ENCODE measurements at regions not wholly inside any gene's neighbourhood (a gene's known extent, or its start where the extent isn't known, plus 50 kb on each side); places are given as distances from the start of the nearest gene placed in this dataset.

DNA sequence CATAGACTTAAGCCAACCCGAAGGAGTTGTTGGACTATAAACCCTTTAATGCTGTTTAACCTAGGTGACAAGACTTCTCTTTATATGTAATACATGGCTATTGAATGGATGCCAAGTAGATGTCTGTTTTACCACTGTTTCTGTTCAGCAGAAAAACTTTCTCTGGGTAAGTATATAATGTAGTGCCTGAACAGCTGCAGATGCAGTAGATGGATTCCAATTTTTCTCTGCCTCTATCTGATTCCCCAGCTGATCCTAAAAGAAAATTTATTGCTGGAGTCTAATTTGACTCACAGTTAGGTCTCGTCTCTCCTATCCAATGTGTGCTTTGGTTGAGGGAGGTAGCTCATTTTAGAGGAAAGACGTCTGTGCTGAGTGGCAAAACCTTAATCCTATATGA is 256.5 kb upstream of the CBLB start:
- no peak for DNase-seq

DNA sequence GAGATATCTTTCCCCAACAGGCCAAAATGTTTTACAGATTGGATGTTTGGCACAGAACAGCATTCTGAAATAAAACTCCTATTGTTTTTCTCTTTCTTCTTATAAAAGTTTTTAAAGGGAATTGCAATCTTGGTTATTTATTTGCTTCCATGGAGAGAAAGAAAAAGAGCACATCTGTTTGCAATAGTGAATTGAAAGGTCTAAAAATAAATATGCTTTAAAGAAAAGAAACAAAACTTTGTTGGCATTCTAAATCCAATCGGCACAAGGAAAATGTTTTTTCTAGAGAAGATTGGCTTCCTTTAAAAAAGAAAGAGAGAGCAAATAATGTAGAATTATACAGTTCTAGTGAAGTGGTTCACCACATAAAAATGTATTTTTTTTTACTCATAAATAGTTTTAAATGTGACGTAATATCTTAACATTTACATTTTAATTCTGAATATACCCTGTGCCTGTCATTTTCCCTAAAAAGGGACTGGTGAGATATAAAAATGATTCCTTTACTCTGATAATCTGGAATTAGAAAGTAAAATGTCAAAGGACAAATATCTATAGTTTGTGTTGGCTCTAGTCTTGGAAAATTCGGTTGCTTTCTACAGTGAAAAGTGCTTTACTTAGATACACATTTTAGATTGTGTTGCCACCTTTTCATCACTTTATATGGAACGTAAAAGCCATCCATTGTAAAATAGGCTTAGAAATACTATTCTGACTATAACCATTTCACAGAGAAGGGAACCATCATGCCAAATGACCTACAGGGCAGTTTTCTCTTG is 257.4 kb upstream of the CBLB start:
- no peak for DNase-seq

DNA sequence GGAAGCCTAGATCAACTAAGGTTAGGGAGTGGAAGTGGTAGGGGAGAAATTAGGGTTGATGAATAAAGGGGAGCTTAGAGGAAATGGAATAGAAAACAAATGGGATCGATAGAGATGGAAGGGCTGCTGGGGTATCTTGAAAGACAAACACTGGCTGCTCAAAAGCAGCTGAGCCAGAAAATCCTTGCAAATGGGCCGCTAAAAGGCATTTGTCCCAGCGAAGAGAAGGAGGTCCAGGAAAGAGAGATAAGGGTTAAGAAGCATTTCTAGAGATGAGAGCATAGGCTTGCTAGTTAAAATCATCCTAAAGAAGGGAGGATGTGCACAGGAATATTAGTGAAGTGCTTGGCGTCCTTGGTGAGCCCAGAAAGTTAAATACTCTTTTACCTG is 258.0 kb upstream of the CBLB start:
- DNase-seq: no peak

DNA sequence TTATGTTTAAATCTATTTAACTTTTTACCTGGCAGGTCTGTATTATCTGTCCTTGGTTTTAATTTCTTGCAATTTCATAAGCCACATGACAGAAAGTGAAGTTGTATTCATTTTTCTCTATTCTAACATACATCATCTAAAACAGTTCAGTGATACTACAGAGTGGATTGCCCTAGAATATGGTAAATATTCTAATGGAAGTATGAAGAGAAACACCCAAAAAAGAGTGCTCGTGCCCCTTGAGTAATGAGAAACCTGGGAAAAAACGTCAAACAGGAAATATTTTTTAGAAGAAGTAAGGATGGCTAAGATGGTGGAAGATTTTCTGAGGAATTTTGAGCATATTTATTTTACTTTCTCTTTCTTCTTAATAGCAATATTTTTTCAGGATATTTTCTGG is 261.1 kb upstream of the CBLB start:
- DNase-seq: no peak

DNA sequence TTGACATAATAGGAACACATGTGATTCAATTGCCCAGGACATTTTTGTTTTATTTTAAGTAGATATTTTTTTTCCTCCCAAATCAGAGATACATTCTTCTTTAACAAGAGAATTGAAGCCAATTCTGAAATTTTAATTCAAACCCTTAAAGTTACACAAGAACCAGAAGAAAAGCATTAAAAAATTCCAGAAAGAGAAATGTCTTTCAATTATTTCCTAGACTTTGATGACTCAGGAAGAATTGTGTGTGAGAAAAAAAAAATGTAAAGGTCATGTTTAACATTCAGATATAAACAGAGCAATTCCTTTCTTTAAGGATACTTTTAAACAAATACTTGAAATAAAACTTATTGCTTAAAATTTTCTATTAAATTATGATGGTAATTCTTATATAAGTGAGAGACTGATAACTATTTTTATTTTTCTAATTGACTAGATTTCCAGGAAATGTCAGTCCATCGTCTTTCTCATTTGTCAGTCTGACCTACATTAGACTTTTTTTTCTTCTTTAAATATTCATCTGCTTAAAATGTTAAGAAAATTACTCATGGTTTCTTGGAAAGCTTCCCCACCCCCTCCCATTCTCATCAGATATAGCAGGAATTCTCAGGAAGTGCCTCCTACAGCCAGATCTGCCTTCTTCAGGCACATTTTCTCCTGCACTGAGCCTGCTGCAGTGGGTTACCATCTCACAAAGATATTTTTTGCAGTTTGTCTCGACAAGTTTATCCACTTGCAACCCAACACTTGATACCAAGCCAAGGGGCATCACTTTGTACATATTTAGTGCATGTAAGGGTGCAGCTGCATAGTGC is 261.8 kb upstream of the CBLB start:
- DNase-seq: no peak

DNA sequence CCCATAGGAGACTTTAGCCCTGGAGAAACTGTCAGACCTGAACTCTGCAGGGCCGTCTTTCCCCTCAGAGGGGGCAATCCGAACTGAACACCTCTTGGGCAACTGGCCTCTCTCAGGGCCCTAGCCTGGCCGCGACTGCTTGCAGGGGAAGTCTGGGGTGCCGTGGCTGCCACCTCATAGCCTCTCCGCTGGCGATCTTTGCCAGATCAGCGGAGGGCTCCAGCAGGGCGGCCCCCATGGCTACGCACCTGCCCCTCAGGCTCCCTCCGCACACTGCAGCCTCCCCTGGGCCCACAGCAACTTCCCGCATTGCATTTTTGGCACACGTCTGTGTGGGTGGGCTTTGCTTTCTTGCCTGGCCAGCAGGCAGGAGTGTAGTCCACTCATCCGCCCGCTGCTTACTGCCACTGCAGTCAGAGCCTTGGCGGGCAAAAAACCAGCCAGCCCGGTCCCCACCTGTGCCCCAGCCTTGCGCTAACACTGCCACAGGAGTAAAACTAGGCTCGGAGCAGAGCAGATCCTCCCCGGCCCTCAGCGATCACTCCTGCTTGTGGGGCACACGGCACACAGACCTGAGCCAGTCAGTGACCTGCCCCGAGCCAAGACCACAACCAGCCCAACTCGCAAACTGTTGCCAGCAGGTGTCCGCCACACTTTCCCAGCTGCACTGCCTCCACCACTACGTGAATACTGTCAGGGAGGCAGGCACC is 266.8 kb upstream of the CBLB start:
- no peak for DNase-seq

DNA sequence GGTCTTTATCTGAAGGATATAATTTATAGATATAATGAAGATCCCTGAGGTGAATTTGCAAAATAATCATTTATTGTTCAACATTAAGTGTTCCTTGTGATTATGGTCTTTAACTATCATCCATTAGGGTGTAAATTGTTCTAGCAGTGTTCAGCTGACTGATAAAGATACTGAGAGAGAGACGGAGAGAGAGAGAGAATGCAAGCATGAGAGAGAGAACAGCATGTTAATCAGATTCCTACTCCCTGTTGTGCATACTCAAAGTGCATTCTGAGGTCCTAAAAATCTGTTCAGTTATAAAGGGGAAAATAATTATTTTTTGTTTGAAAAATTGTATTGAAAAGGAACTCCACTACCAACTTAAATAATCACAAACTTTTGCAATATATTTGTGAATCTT is 271.0 kb upstream of the CBLB start:
- no peak for DNase-seq

DNA sequence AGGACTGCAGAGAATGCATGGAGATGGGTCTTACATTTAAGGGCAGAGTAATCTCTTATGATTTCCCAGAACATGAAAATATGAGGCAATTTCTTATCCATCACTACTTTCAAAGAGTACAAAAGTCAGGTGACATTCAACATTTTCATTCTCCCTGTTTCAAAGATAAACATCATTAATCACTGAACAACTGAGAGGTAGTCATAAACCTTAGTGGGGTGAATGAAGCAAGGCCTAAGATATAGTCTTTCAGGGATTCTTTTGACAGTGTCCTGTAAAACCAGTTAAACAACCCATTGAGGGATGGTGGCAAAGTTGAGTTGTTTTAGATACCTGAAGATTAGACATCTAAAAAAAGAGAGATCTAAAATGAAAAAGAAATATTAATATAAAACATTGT is 271.6 kb upstream of the CBLB start:
- DNase-seq: no peak

DNA sequence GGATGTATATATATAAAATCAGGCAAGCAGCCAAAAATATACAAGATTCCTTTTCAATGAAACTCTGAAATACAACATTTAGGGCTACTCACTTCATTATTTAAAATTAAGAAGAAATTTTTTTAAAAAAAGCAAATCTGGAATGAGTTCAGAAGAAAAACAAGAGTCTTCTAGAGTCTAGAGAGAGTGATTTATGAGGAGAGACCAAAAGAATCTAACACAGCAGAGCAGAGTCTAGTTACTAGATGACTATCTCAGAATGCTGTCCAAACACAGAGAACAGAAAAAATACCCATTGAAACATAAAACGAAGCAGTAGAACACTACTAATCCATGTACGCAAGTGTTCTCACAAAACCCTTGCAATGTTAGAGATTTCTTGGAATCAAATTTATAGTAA is 275.2 kb upstream of the CBLB start:
- DNase-seq: no peak

DNA sequence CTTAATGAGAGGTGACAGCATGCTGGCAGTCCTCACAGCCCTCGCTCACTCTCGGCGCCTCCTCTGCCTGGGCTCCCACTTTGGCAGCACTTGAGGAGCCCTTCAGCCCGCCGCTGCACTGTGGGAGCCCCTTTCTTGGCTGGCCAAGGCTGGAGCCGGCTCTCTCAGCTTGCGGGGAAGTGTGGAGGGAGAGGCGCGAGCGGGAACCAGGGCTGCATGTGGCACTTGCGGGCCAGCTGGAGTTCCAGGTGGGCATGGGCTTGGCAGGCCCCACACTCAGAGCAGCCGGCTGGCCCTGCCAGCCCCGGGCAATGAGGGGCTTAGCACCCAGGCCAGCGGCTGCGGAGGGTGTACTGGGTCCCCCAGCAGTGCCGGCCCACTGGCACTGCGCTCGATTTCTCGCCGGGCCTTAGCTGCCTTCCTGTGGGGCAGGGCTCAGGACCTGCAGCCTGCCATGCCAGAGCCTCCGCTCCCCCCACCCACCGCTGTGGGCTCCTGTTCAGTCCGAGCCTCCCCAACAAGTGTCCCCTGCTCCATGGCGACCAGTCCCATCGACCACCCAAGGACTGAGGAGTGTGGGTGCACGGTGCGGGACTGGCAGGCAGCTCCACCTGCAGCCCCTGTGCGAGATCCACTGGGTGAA is 279.7 kb upstream of the CBLB start:
- DNase-seq: peak; percentile 11

DNA sequence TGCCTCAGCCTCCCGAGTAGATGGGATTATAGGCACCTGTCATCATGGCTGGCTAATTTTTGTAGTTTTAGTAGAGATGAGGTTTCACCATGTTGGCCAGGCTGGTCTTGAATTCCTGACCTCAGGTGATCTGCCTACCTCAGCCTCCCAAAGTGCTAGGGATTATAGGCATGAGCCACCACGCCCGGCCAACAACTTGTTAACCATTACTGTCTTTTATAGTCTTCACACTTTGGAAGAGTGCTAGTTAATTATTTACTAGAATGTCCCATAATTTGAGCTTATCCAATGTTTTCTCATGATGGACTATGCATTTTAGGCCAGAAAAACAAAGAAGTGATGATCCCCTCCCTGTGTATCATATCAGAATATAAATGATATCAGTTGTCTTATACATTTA is 288.6 kb upstream of the CBLB start:
- no peak for DNase-seq

DNA sequence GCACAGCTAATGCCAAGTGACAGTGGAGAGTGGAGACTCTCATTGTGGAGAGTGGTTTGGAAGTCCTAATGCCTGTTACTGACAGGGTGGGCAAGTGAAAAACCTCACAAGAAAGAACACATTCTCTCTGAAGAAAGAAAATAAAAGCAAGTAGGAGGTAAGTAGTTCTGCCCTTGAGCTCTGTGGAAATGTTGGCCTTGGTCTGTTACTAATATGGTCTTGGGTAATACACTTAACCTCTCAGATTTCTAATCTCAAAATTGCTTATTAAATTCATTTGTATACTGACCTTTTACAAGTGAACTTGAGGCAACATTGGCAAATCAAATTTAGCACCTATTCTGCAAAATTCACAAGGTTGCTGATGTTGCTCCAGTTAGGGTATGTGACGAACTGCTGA is 291.6 kb upstream of the CBLB start:
- no peak for DNase-seq

DNA sequence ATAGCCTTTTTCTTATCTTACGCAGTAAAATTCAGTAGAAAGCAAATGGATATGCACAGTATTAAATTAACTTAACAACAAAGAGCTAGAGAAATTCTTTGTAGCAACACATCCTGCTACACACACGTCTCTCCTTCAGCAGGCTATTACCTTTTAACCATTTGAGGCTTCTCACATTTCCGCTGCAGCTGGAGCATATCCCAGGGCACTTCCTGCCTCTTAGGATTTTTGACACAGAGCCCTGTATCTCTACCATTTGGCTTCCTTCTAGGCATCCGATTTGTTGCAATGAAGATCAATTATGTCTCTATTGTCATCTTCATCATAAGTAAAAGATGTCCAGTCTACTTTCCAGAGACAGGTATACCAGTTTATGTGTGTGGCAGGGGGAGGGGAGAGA is 292.4 kb upstream of the CBLB start:
- no peak for DNase-seq

DNA sequence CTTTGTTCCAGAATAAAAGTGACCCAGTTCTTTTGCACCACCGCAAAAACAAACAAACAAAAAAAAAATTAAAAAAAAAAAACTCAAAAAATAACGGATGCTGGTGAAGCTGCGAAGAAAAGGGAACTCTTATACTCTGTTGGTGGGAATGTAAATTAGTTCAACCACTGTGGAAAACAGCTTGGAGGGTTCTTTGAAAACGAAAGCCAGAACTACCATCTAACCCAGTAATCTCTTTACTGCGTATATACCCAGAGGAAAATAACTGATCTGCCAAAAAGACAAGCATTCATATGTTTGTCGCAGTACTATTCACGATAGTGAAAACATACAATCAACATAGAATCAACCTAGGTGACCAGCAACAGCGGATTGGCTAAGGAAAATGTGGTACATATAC is 298.9 kb upstream of the CBLB start:
- DNase-seq: no peak

DNA sequence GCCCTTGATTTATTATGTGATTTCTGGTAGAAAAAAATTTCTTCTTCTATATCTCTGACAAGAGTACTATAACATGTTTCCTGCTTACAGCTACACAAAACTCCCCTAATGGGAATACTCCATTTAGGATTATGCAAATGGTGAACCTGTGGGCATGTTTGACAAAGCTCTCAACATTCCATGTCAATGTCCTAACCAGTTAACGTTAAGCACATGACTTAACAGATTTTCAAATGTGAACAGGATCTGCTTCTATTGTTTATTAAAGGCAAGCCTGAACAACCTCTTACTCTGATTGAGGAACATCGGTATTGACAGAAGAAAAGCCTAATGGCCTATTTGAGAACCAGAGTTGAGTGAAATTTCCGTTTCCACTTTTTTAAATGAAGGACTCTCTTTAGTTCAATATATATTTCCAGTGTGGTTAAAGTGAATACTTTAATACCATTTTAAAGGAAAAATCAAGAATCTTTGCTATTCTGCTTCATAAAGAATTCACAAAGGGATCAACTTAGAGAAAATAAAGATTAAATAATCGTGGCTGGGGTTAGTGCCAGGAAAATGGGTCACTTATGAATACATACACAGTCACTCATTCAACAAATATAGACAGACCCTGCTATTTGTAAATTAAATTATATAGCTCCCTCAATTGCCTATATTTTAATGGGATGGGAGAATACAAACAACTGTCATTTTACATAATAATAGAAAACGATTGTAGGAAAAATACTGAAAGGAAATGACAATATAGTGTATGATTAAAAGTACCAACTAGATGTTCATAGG is 300.3 kb upstream of the CBLB start:
- DNase-seq: no peak

DNA sequence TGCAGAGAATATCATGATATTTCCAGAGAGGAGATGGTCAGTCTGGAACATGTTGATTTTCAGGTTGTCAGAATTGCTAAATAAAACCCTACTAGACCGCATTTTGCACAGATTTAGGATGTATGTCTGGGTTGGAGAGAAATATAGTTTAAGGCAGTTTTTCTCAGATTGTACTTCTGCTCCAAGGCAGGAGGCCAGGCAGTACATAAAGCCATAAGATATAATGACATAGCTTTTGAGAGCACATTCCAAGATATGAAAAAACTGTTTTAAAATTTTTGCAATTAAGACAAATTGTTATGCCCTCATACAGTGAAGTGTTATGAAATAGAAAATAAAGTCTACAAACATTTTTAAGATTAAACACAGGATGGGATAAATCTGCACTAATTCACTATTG is 301.8 kb upstream of the CBLB start:
- no peak for DNase-seq

DNA sequence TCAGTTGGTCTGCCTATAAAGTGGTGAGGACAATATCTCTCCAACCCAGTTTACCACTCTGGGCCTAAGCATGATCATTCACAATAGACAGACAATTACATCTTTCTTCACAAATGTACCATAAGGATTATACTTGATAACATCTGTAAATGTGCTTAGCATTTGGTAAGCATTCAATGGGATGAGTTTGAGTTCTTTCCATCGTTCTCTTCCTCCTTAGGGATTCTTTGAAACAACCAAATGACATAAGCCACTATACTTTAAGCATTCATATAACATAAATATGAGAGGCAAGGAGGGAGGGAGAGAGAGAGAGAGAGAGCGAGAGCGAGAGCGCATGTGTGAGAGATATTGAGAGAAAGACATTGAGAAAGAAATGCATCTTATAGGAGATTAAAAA is 303.3 kb upstream of the CBLB start:
- no peak for DNase-seq

DNA sequence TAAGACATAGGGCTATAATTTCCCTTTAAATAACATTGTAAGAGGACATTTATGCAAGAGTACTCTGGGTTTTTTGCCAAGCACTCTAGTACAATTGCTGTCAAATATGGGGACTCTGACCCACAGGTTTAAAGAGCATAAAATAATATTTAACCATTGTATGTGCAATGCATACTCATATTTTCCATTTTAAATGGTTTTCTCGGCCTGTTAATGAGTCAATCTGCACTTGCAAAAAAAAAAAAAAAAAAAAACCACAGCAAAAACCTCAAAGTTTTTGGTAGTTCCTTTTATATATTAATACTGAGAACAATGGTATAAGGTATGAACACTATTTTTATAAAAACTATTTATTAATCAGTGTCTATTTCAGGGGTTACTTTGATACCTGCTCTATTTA is 304.0 kb upstream of the CBLB start:
- DNase-seq: no peak

DNA sequence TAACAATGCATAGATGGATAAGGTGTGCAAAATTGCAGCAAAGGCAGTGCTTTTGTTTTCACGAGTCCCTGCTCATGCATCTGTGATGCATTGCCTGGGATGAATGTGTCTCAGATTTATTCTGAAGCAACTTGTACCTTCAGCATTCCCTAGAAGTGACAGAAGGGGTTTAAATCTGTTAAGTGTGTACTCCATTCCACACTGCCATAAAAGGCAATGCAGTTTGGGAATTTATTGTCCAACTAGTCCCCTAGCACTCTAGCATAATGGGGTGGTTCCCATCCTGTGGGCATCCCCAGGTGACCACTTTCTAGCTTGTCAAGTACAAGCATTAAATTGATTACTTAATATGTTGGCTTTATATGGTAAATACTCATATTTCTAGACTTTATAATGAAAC is 306.5 kb upstream of the CBLB start:
- no peak for DNase-seq

DNA sequence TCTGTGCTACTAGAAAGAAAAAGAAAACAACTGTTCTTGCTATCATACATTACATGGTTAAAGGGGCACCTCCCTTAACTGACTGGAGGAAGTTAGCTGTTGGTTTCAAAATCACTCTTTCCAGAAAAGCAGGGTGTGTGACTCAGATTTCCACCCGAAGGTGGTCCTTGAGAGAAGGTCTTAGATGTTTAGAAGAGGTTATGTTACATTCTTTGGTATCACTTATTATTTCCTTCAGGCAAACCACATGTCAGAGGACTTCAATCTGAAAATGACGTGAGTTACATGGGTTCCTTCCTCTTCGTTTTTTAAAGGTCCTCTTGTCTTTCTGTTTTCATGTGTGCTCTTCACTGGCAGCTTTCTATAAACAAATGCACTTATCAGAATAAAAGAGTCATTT is 307.9 kb upstream of the CBLB start:
- no peak for DNase-seq

DNA sequence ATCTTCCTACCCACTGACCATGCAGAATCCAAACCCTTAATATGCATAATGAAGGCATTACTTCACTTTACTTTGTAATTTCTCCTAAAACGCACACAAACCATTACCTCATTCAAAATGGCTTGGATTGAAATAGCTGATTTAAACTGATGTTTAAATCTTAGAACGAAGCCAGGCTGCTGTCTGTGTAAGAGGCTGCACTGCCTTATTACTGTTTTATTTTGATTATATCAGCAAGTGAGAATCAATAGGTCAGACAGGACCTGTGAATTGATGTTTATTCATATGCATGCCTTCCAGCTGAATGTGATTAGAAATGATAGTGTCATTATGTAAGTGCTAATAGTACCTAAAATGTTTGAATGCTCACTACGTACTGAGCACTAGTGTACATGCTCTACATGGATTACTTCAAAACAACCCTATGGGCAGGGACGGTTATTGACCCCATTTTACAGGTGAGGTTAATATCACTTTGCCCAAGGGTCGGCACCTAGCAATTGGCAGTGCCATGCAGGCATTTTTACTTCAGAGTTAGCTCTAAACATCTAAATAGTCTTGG is 314.2 kb upstream of the CBLB start:
- no peak for DNase-seq

DNA sequence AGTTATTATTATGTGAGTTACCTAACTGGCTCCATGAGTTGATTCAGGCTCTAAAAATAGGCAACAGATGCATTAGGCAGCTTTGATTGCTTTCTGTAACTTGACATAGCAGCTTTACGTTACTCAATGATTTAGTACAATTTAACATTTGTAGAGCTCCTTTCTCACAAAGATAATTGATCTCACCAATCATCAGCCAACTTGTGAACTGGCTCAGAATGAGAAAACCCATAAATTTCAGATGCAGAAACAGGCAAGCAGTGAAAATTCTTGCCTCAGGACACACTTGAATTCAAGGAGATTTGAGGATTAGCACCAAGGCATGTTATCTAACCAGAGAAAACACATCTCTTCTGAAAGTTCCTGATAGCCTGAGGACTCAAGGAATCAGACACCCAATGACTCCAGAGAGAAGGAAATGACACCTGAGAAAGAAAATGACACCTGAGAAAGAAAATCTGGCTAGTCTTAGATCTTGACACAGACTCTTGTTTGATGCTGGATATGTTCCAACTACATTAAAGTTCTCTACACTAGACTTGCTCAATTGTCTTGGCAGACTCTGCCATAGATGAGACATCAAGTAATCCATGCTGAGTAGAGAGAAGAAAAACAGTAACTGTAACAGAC is 315.1 kb upstream of the CBLB start:
- no peak for DNase-seq

Data from activated gamma-delta T cell (primary cell).